SK-N-MC (cell line): ENCODE measurements at regions not wholly inside any gene's neighbourhood (a gene's known extent, or its start where the extent isn't known, plus 50 kb on each side); places are given as distances from the start of the nearest gene placed in this dataset.
A peak's percentile ranks its signal among the peaks of the same experiment; 100 is the strongest.

Experiments
- EZH2 ChIP-seq: fragments of 200-600 bp; sonication (generic); IDR thresholded peaks from one replicate; pipeline ENCODE4 v1.6.1; 2017; ENCODE audit warnings: antibody characterized with exemption
- FOXP2 ChIP-seq: optimal IDR thresholded peaks from 2 replicates; pipeline ENCODE3; 2011; ENCODE audit warnings: mild to moderate bottlenecking, moderate library complexity; ENCODE audit not compliant: insufficient read depth; ENCODE audit errors: extremely low read length, control extremely low read depth
- POLR2AphosphoS5 ChIP-seq: IDR thresholded peaks from 2 replicates; pipeline ENCODE4 v1.6.1; 2012; ENCODE audit warnings: mild to moderate bottlenecking, low read depth, low read length, borderline replicate concordance

DNA sequence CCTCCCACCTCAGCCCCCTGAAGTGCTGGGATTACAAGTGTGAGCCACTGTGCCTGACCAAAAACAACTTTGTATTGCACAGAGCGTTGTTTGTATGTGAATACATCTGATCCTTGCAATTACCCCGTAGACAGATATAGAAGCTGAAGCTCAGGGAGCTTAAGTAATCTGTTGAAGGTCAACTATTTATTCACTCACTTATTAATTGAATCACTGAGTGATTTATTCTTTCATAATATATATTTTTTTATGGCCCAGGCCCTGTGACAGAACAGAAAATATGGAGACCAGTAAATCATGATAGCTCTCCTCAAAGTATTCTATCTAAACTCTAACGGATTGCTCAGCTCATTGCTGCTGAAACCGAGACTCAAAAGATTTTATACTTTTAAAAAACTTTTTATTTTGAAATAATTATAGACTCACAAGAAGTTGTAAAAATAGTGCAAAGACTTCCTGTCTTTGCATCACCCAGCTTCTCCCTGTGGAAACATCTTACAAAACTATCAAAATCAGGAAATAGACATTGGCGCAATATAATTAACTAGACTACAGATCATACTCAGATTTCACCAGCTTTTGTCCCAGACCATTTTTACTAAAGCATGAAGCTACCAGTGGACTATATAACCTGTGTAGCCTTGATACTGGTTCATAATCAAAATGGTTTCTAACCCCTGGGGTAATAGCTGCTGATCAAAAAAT, 466.1 kb downstream of the PDCD6IP start:
- no peak for TF ChIP-seq EZH2
- peak; percentile 60; the same call in 1 of the 2 replicates for TF ChIP-seq POLR2AphosphoS5
- no peak for TF ChIP-seq FOXP2
